Hepatocyte (in vitro differentiated cells): ENCODE measurements at regions not wholly inside any gene's neighbourhood (a gene's known extent, or its start where the extent isn't known, plus 50 kb on each side); places are given as distances from the start of the nearest gene placed in this dataset.
A peak's percentile ranks its signal among the peaks of the same experiment; 100 is the strongest.

Source experiments
- DNase-seq: peaks from one replicate; pipeline ENCODE4 v3.0.0-alpha.2; 2016; ENCODE audit warnings: low spot score
- H2AFZ ChIP-seq: fragments of 200-600 bp; sonication (generic); 2 replicates; pipeline ENCODE4 v1.6.0; 2016; ENCODE audit warnings: antibody characterized with exemption, mild to moderate bottlenecking
- H3K27ac ChIP-seq: fragments of 200-600 bp; sonication (generic); 2 replicates; pipeline ENCODE4 v1.5.1; 2016; ENCODE audit warnings: mild to moderate bottlenecking
- H3K27me3 ChIP-seq: fragments of 200-600 bp; sonication (generic); 2 replicates; pipeline ENCODE4 v1.6.1; 2016
- H3K36me3 ChIP-seq: fragments of 200-600 bp; sonication (generic); replicated peaks from 2 replicates; pipeline ENCODE4 v1.5.1; 2016; ENCODE audit warnings: low read depth; ENCODE audit not compliant: insufficient read depth
- H3K4me1 ChIP-seq: fragments of 200-600 bp; sonication (generic); 2 replicates; pipeline ENCODE4 v1.5.1; 2016; ENCODE audit warnings: mild to moderate bottlenecking, moderate library complexity; ENCODE audit not compliant: insufficient read depth
- H3K4me2 ChIP-seq: fragments of 200-600 bp; sonication (generic); 2 replicates; pipeline ENCODE4 v1.6.0; 2016
- H3K4me3 ChIP-seq: fragments of 200-600 bp; sonication (generic); 2 replicates; pipeline ENCODE4 v1.5.1; 2016; ENCODE audit warnings: mild to moderate bottlenecking
- H3K79me2 ChIP-seq: fragments of 200-600 bp; sonication (generic); 2 replicates; pipeline ENCODE4 v1.6.0; 2017; ENCODE audit warnings: mild to moderate bottlenecking
- H3K9me2 ChIP-seq: fragments of 200-600 bp; sonication (generic); replicated peaks from 2 replicates; pipeline ENCODE4 v1.6.0; 2017; ENCODE audit warnings: mild to moderate bottlenecking; ENCODE audit not compliant: insufficient read depth
- H3K9me3 ChIP-seq: fragments of 200-600 bp; sonication (generic); 2 replicates; pipeline ENCODE4 v1.5.1; 2016; ENCODE audit warnings: low read depth, mild to moderate bottlenecking
- H4K20me1 ChIP-seq: fragments of 200-600 bp; sonication (generic); 2 replicates; pipeline ENCODE4 v1.6.0; 2016; ENCODE audit warnings: mild to moderate bottlenecking; ENCODE audit not compliant: insufficient read depth, poor library complexity, severe bottlenecking
- EZH2 ChIP-seq: fragments of 200-600 bp; sonication (generic); IDR thresholded peaks from 2 replicates; pipeline ENCODE4 v1.6.1; 2016; ENCODE audit warnings: antibody characterized with exemption, mild to moderate bottlenecking, borderline replicate concordance
- EZH2phosphoT487 ChIP-seq: fragments of 200-600 bp; sonication (generic); IDR thresholded peaks from one replicate; pipeline ENCODE4 v1.6.1; 2018; ENCODE audit warnings: antibody characterized with exemption, mild to moderate bottlenecking, low read depth, moderate library complexity; ENCODE audit not compliant: unreplicated experiment, severe bottlenecking
- WGBS: methylation state at CpG from one replicate; pipeline ENCODE4 v1.1.6; 2016; ENCODE audit warnings: low lambda C conversion rate; ENCODE audit errors: missing lambda C conversion rate; 5-methylcytosine and 5-hydroxymethylcytosine counted together
- TF ChIP-seq, protein P1 (sequence below): fragments of 200-600 bp; sonication (generic); IDR thresholded peaks from 2 replicates; pipeline ENCODE4 v1.5.1; 2016; ENCODE audit warnings: antibody characterized with exemption, mild to moderate bottlenecking; ENCODE audit not compliant: poor library complexity

- no peaks in the 10 kb centered on the region for H3K36me3 ChIP-seq
- H3K27ac ChIP-seq, result peak overlapping the region; percentile 3
- H2AFZ ChIP-seq, result no peak overlapping the region
- no peak overlapping the region for H3K4me3 ChIP-seq
- TF ChIP-seq EZH2 (no peak), EZH2phosphoT487 (no peak)
- TF ChIP-seq, protein P1, sequence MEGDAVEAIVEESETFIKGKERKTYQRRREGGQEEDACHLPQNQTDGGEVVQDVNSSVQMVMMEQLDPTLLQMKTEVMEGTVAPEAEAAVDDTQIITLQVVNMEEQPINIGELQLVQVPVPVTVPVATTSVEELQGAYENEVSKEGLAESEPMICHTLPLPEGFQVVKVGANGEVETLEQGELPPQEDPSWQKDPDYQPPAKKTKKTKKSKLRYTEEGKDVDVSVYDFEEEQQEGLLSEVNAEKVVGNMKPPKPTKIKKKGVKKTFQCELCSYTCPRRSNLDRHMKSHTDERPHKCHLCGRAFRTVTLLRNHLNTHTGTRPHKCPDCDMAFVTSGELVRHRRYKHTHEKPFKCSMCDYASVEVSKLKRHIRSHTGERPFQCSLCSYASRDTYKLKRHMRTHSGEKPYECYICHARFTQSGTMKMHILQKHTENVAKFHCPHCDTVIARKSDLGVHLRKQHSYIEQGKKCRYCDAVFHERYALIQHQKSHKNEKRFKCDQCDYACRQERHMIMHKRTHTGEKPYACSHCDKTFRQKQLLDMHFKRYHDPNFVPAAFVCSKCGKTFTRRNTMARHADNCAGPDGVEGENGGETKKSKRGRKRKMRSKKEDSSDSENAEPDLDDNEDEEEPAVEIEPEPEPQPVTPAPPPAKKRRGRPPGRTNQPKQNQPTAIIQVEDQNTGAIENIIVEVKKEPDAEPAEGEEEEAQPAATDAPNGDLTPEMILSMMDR, result no peak
- no peaks in the 10 kb centered on the region for H3K9me2 ChIP-seq
- no peaks in the 10 kb centered on the region for H3K27me3 ChIP-seq
- no peak for DNase-seq
- no peak overlapping the region for H3K4me2 ChIP-seq
- peaks cover 57% of the 10 kb centered on the region for H3K4me1 ChIP-seq
- H4K20me1 ChIP-seq, result no peaks in the 10 kb centered on the region
- 82% methylated on average over 6 of the region's 6 CpGs for WGBS
- H3K9me3 ChIP-seq, result no peaks in the 10 kb centered on the region
- no peaks in the 10 kb centered on the region for H3K79me2 ChIP-seq
These were observed 450.0 kb upstream of the KCNMB2 start for GRCh38 chr3:178086144-178086825.

DNA sequence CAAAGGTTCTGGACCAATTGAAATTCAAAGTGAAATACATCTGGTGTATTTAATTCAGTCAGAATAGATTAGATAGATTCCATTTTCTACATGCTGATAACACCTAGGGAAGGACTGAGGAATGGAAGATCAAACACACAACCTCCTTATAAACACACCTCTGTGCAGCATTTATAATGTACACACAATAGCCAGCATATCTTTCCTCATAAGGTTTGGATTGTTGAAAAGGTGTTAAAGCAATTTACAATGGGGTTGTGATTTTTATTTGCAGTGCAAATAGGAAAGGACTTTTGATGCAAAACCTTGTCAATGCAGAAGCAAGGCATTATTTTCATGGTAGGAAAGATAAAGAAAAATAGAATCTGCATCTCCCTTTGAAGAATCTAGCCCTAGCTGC is 448.9 kb upstream of the KCNMB2 start:
- Histone ChIP-seq H3K4me3 (no peak overlapping the region), H3K79me2 (no peaks in the 10 kb centered on the region), H2AFZ (no peak overlapping the region), H3K9me2 (no peaks in the 10 kb centered on the region), H3K36me3 (no peaks in the 10 kb centered on the region), H4K20me1 (no peaks in the 10 kb centered on the region), H3K4me1 (peaks cover 57% of the 10 kb centered on the region), H3K27ac (peak overlapping the region; percentile 9), H3K4me2 (no peak overlapping the region), H3K27me3 (no peaks in the 10 kb centered on the region), H3K9me3 (no peaks in the 10 kb centered on the region)
- no peak for DNase-seq
- TF ChIP-seq EZH2phosphoT487, result no peak
- TF ChIP-seq, protein P1, result no peak
- TF ChIP-seq EZH2, result no peak

DNA sequence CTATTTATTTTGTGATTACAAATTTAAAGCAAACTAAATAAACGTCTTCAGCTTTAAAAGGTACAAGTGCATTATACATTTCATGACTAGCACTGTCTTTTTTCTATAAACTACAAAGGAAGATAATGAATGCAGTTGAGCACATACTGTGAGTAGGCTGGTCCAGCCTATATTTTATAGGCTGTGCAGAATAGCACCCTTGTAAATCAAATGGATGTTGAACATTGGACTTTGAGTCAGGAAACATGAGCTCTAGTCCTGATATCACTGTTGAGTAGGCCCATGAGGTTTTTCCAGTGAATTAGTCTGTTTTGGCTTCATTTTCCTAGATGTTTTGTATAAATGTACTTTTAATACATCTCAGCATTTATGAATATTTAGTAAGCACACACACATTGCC is 447.3 kb upstream of the KCNMB2 start:
- Histone ChIP-seq H3K79me2 (no peaks in the 10 kb centered on the region), H3K9me2 (no peaks in the 10 kb centered on the region), H3K9me3 (no peaks in the 10 kb centered on the region), H3K27ac (peak overlapping the region; percentile 64), H3K36me3 (no peaks in the 10 kb centered on the region), H3K4me3 (no peak overlapping the region), H4K20me1 (no peaks in the 10 kb centered on the region), H3K4me1 (peaks cover 48% of the 10 kb centered on the region), H3K4me2 (peak overlapping the region; percentile 6), H2AFZ (no peak overlapping the region), H3K27me3 (no peaks in the 10 kb centered on the region)
- TF ChIP-seq, protein P1, result no peak
- TF ChIP-seq EZH2phosphoT487 (no peak), EZH2 (no peak)
- 43% methylated on average over 1 of the region's 1 CpG for WGBS
- peak; percentile 36 for DNase-seq

DNA sequence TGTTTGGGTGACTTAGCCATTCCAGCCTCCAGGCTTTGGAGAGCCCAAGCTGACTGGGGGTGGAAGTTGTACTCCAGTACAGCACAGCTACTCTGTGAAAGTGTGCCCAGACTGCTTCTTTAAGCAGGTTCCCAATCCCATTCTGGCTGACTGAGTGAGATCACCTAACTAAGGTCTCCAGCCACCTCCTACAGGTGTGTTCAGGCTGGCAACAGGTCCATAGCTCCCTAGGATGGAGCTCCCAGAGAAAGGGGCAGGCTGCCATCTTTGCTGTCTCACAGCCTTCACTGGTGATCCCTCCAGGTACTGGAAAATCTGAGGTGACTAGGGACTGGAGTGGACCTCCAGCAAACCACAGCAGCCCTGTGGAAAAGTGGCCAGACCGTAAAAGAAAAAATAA is 445.3 kb upstream of the KCNMB2 start:
- H3K4me3 ChIP-seq, result no peak overlapping the region
- no peak for DNase-seq
- no peaks in the 10 kb centered on the region for H3K27me3 ChIP-seq
- H3K9me3 ChIP-seq, result no peaks in the 10 kb centered on the region
- TF ChIP-seq, protein P1, result no peak
- TF ChIP-seq EZH2 (no peak), EZH2phosphoT487 (no peak)
- H3K79me2 ChIP-seq, result no peaks in the 10 kb centered on the region
- 100% methylated on average over 1 of the region's 1 CpG for WGBS
- no peaks in the 10 kb centered on the region for H3K36me3 ChIP-seq
- peaks cover 31% of the 10 kb centered on the region for H3K4me1 ChIP-seq
- H2AFZ ChIP-seq, result no peak overlapping the region
- no peaks in the 10 kb centered on the region for H3K9me2 ChIP-seq
- H3K27ac ChIP-seq, result no peak overlapping the region
- H4K20me1 ChIP-seq, result no peaks in the 10 kb centered on the region
- no peak overlapping the region for H3K4me2 ChIP-seq
